Fibroblast of the aortic adventitia (primary cell): ENCODE measurements at regions not wholly inside any gene's neighbourhood (a gene's known extent, or its start where the extent isn't known, plus 50 kb on each side); places are given as distances from the start of the nearest gene placed in this dataset.
"Not testable (repeated sequence)": the region's sequence is repeated elsewhere in the genome, so short reads cannot be mapped to it uniquely, and the experiment has no call there.

ENCODE experiments used
- DNase-seq: peaks from one replicate; pipeline ENCODE4 v3.0.0-alpha.2; 2010; ENCODE audit warnings: low read depth
- H3K4me3 ChIP-seq: 2 replicates; pipeline ENCODE4 v1.5.1; 2011; ENCODE audit warnings: low read depth, mild to moderate bottlenecking, control low read depth, low read length, moderate library complexity
- CTCF ChIP-seq: IDR thresholded peaks from 2 replicates; pipeline ENCODE4 v1.5.1; 2011; ENCODE audit warnings: mild to moderate bottlenecking, low read length, control low read depth, inconsistent platforms; ENCODE audit not compliant: insufficient read depth

GRCh38 chr7:25698451-25699113, 453.4 kb upstream of the NFE2L3 start:
- H3K4me3 ChIP-seq, result no peak overlapping the region
- no peak for DNase-seq
- TF ChIP-seq CTCF, result no peak

GRCh38 chr7:25700141-25700540, 451.9 kb upstream of the NFE2L3 start:
- H3K4me3 ChIP-seq, DNase-seq: not testable (repeated sequence)

DNA sequence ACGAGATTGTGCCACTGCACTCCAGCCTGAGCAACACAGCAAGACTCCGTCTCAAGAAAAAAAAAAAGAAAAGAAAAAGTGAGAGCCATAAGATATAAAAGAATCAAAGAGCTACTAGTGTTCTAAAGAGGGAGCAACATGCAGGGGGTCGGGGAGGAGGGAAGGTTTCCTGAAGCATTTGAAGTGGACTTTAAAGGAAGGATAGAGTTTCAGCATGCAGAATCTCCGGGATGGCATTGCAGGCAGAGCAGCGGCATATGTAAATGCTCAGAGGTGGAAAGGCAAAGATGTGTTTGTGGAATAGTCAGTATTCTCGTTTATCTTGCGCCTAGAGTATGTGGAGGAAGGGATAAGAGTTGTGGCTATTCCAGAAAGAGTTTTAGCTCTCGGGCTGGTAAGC, 447.6 kb upstream of the NFE2L3 start:
- no peak for DNase-seq
- TF ChIP-seq CTCF, result no peak
- no peak overlapping the region for H3K4me3 ChIP-seq

- DNase-seq, result no peak
- no peak overlapping the region for H3K4me3 ChIP-seq
- TF ChIP-seq CTCF, result no peak
Measured at GRCh38 chr7:25706764-25707163, 445.2 kb upstream of the NFE2L3 start.

DNA sequence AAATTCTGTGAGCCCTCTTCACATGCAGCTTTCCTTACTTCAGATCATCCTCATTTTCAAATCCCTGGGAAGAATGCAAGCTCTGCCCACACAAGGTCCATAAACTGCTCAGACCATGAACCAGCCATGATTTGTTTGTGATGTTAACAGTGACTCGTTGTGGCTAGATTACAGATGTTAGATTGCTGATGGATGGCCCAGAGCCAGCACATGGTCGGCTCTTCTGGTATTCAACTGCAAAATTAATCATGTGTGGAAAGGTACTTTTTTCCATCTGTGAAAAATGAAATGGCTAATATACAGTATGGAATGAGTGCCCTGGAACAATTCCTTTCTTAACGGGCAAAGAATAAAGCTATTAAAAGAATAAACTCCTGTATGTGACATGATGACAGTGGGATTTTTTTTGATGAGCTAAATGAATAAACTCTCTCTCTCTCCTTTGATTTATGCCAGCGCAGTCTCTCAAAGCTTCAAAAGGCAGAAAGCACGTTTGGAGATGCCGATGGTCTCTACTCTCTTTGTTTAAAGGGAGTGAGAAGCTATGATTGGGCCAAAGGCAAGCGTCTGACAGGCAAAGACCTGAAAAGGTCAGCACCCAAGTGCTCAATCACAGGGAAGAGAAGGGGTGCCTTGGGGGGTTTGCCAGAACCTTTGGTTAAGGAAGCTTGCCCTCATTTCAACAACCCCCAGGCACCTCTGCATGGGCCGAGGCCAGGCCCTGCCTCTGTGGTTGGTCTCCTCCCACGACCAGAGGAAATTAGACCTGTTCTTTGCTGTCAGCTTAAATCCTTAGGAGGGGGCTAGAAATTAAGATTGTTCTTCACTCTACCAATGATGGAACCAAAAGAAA, 444.0 kb upstream of the NFE2L3 start:
- H3K4me3 ChIP-seq, result no peak overlapping the region
- no peak for TF ChIP-seq CTCF
- DNase-seq, result no peak

DNA sequence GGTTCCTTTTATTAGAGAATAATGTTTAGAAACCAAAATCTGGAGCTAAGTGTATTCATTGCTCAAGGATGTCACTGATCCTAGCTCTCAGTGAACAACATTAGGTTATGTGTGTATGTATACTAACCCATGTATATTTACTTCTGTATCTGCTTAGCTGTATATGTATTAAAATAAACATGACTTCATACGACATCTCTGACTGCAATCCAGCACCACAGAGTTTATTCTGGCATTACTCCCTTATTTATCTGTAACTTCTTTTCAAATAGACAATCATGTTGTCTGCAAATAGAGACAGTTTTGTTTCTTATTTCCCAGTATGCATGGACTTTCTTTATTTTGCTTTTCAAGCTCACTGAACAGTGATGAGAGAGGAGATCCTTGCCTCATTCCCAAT, 441.0 kb upstream of the NFE2L3 start:
- DNase-seq, result no peak
- no peak for TF ChIP-seq CTCF
- H3K4me3 ChIP-seq, result no peak overlapping the region

DNA sequence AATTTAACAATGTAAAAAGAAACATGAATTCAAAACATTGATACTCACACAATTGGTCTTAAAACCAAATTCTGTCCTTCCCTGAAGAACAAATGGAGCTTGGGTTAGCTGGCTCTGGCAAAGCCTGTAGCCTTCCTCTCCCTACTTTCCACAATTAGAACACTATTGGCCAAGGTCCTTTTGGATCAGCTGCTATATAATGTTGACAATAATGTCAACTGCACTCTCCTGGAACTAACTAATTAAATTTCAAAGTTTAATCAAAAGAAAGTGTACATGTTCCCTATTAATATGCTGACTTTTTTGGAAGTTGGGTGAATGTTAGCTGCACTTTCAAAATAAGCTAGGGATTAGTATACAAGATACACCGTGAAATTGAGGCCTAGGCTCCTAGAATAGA, 440.1 kb upstream of the NFE2L3 start:
- no peak for DNase-seq
- no peak overlapping the region for H3K4me3 ChIP-seq
- TF ChIP-seq CTCF, result no peak
